Gastroesophageal sphincter (tissue), 4 donors: ENCODE measurements at regions not wholly inside any gene's neighbourhood (a gene's known extent, or its start where the extent isn't known, plus 50 kb on each side); places are given as distances from the start of the nearest gene placed in this dataset.

ENCODE experiments used
- ATAC-seq: fragments of 150-250 bp; one replicate; pipeline ENCODE4 v1.9.1; 2016; ENCODE audit warnings: mild to moderate bottlenecking, moderate library complexity
- H3K27ac ChIP-seq, 4 donors: fragments of 200-600 bp; sonication (generic) in 3 of 4; 1 replicate in 3 of 4; 2 replicates in 1 of 4; pipeline ENCODE4 v1.5.1; 2016 to 2019
- H3K27me3 ChIP-seq: fragments of 200-600 bp; sonication (generic); one replicate; pipeline ENCODE4 v1.5.1; 2019
- H3K36me3 ChIP-seq, 2 donors: fragments of 200-600 bp; sonication (generic); one replicate each; pipeline ENCODE4 v1.5.1; 2019; ENCODE audit warnings: control low read depth in 1 of 2
- H3K4me1 ChIP-seq, 3 donors: fragments of 200-600 bp; sonication (generic); 1 replicate in 2 of 3; 2 replicates in 1 of 3; pipeline ENCODE4 v1.5.1; 2016 to 2019; ENCODE audit warnings: control low read depth in 2 of 3
- H3K4me3 ChIP-seq, 2 donors: fragments of 200-600 bp; sonication (generic); one replicate each; pipeline ENCODE4 v1.5.1; 2019; ENCODE audit warnings: mild to moderate bottlenecking in 1 of 2, moderate library complexity in 1 of 2
- H3K9me3 ChIP-seq, 3 donors: fragments of 200-600 bp; sonication (generic); one replicate each; pipeline ENCODE4 v1.5.1; 2017 to 2019; ENCODE audit warnings: control low read depth in 2 of 3
- EP300 ChIP-seq: sonication (generic); formaldehyde crosslinking; IDR thresholded peaks from one replicate; pipeline ENCODE4 v1.6.1; 2017; ENCODE audit warnings: antibody characterized with exemption, mild to moderate bottlenecking
- POLR2A ChIP-seq, 2 donors: fragments of 450-650 bp; IDR thresholded peaks; one replicate each; pipeline ENCODE4 v1.6.1; 2017; ENCODE audit warnings: antibody characterized with exemption in 2 of 2, mild to moderate bottlenecking in 2 of 2, moderate library complexity in 1 of 2
- POLR2AphosphoS5 ChIP-seq: sonication (generic); formaldehyde crosslinking; IDR thresholded peaks from one replicate; pipeline ENCODE4 v1.6.1; 2017; ENCODE audit warnings: antibody characterized with exemption
- WGBS, 2 donors: methylation state at CpG; one replicate each; pipeline ENCODE4 v1.1.5; 2018; ENCODE audit warnings: low coverage in 1 of 2; 5-methylcytosine and 5-hydroxymethylcytosine counted together
- TF ChIP-seq, protein P1 (sequence below), 4 experiments: fragments of 200-600 bp in 2 of 4; fragments of 450-650 bp in 2 of 4; sonication (generic) in 1 of 4; IDR thresholded peaks; one replicate each; pipeline ENCODE4 v1.5.1; 2017 to 2019; ENCODE audit warnings: antibody characterized with exemption in 4 of 4, mild to moderate bottlenecking in 2 of 4, moderate library complexity in 2 of 4

DNA sequence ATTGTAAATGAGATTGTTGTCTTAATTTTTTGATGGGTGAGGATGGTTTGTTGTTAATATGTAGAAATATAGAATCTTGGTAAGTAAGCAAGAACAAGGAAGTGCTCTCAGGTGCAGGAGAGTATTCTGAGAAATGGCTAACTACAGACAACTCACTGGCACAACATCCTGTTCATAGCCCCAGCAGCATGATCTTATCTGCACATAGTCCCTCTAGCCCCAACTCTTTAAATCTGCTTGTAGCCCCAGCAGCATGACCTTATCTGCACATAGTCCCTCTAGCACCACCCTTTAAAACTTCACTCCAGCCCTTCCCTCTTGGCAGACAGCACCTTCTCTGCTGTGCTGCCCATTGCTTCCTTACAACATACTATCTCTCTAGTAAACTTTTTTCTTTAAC, 1957.1 kb upstream of the ADGRL3 start:
- Histone ChIP-seq H3K27me3 (no peaks in the 10 kb centered on the region), H3K4me1 (no peaks in the 10 kb centered on the region), H3K36me3 (no peaks in the 10 kb centered on the region), H3K27ac (no peak overlapping the region), H3K9me3 (peaks cover 0 to 5% (median 0%) of the 10 kb centered on the region in 3 donors), H3K4me3 (no peak overlapping the region)
- no peak for TF ChIP-seq EP300
- no peak for TF ChIP-seq POLR2A (IDR thresholded peaks at IDR 0.05)
- TF ChIP-seq POLR2AphosphoS5 = no peak
- TF ChIP-seq, protein P1, sequence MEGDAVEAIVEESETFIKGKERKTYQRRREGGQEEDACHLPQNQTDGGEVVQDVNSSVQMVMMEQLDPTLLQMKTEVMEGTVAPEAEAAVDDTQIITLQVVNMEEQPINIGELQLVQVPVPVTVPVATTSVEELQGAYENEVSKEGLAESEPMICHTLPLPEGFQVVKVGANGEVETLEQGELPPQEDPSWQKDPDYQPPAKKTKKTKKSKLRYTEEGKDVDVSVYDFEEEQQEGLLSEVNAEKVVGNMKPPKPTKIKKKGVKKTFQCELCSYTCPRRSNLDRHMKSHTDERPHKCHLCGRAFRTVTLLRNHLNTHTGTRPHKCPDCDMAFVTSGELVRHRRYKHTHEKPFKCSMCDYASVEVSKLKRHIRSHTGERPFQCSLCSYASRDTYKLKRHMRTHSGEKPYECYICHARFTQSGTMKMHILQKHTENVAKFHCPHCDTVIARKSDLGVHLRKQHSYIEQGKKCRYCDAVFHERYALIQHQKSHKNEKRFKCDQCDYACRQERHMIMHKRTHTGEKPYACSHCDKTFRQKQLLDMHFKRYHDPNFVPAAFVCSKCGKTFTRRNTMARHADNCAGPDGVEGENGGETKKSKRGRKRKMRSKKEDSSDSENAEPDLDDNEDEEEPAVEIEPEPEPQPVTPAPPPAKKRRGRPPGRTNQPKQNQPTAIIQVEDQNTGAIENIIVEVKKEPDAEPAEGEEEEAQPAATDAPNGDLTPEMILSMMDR (IDR thresholded peaks at IDR 0.05) = no peak
- ATAC-seq = no peak

DNA sequence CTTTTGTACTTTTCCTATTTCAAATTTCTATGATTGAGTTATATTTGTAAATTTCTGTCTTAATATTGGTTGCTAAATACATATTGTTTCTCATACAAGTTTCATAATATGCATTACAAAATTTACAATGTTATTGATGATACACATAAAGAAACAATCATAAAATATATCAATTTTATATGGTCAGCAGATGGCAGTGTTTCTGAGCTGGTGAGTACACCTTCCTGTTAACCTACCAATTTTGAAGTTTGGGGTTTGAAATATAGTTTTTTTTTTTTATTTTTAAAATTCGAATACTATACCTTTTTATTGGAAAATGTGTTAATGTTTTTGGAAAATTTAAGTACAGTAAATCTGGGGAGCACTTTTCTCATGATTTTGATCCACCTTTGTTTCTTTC, 1953.1 kb upstream of the ADGRL3 start:
- 4 to 6% methylated on average over 1 of the region's 1 CpG for WGBS, 2 donors

DNA sequence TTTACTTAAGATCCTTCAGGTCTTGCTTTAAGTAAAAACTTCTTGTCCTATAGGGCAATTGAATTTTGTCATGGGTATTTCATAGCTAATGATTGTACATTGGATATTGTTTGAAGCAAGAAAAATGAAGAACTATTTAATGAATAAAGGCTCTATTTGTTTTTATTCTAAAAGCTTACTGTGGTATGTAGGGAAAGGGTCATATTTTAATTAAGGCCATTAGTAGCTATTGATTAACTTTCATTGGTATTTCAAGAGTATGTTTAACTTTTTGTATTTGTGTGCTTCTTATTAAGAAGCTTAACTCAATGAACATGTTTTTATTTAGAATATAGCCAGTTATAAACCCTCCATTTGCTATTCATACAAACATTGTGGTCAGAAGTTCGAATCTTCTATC, 1951.8 kb upstream of the ADGRL3 start:
- H3K27ac ChIP-seq = no peak overlapping the region
- no peaks in the 10 kb centered on the region for H3K4me1 ChIP-seq
- TF ChIP-seq POLR2AphosphoS5 = no peak
- no peak for TF ChIP-seq POLR2A (IDR thresholded peaks at IDR 0.05)
- TF ChIP-seq, protein P1 (IDR thresholded peaks at IDR 0.05) = no peak
- TF ChIP-seq EP300 = no peak
- no peak overlapping the region for H3K4me3 ChIP-seq
- H3K36me3 ChIP-seq = no peaks in the 10 kb centered on the region
- no peaks in the 10 kb centered on the region for H3K27me3 ChIP-seq
- 80 to 90% methylated on average over 1 of the region's 1 CpG for WGBS, 2 donors
- no peaks in the 10 kb centered on the region for H3K9me3 ChIP-seq
- no peak for ATAC-seq

More for the DNA sequence above, 1953.1 kb upstream of the ADGRL3 start:
- H3K27ac ChIP-seq = no peak overlapping the region
- H3K27me3 ChIP-seq = no peaks in the 10 kb centered on the region
- peaks cover 0 to 5% (median 0%) of the 10 kb centered on the region in 3 donors for H3K9me3 ChIP-seq
- ATAC-seq = no peak
- TF ChIP-seq, protein P1 (IDR thresholded peaks at IDR 0.05) = peak in 1 of 4 experiments; percentile 10
- TF ChIP-seq POLR2A (IDR thresholded peaks at IDR 0.05) (no peak), POLR2AphosphoS5 (no peak), EP300 (no peak)
- no peaks in the 10 kb centered on the region for H3K4me1 ChIP-seq
- H3K36me3 ChIP-seq = no peaks in the 10 kb centered on the region
- no peak overlapping the region for H3K4me3 ChIP-seq

DNA sequence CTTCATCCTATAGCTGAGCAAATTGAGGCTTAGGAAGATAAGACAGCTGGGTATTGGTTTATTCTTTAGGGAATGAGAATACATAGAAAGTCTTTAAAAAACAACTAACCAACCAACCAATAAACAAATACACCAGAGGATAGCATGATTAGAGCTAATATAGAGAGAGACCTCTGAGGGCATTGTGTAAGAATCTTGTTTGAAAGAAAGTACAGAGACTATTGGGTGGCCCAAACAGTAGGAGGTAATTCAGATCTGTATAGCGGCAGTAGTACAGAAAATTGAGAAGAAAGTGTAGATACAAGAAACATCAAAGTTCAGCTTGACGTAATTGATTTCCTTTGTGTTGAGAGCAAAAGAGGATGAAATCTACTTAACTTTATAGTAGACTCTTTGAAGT, 1951.0 kb upstream of the ADGRL3 start:
- H3K36me3 ChIP-seq = no peaks in the 10 kb centered on the region
- no peak overlapping the region for H3K27ac ChIP-seq
- TF ChIP-seq POLR2A (IDR thresholded peaks at IDR 0.05) (no peak), EP300 (no peak), POLR2AphosphoS5 (no peak)
- TF ChIP-seq, protein P1 (IDR thresholded peaks at IDR 0.05) = no peak
- no peak overlapping the region for H3K4me3 ChIP-seq
- no peaks in the 10 kb centered on the region for H3K27me3 ChIP-seq
- no peak for ATAC-seq
- H3K9me3 ChIP-seq = no peaks in the 10 kb centered on the region
- WGBS, 2 donors = 43 to 49% methylated on average over 2 of the region's 2 CpGs
- H3K4me1 ChIP-seq = no peaks in the 10 kb centered on the region

DNA sequence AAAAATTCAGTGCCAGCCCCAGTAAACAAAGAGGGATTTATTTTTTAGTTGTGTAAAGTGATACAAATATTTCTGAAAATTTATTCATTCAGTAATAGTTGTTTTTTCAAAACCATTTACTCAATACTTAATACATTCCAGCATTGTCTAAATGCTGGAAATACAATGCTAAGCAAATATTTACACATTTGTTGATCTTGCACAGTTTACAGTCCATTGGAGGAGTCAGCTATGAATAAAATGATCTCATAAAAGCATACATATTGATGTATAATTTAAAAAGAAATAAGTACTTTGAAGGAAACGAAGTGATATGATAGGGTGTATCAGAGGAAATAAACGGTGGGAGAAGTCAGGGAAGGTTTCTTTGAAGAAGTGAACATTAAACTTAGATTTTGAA, 1942.1 kb upstream of the ADGRL3 start:
- WGBS, 2 donors = 70 to 95% methylated on average over 2 of the region's 2 CpGs
- ATAC-seq = no peak
- no peak overlapping the region for H3K4me3 ChIP-seq

More for the DNA sequence above, 1942.1 kb upstream of the ADGRL3 start:
- no peaks in the 10 kb centered on the region for H3K36me3 ChIP-seq
- no peaks in the 10 kb centered on the region for H3K27me3 ChIP-seq
- no peaks in the 10 kb centered on the region for H3K9me3 ChIP-seq
- H3K4me1 ChIP-seq = no peaks in the 10 kb centered on the region
- no peak overlapping the region for H3K27ac ChIP-seq
- TF ChIP-seq POLR2A (IDR thresholded peaks at IDR 0.05) (no peak), EP300 (no peak), POLR2AphosphoS5 (no peak)
- TF ChIP-seq, protein P1 (IDR thresholded peaks at IDR 0.05) = no peak
